ENCODE measurements at regions not wholly inside any gene's neighbourhood (a gene's known extent, or its start where the extent isn't known, plus 50 kb on each side); places are given as distances from the start of the nearest gene placed in this dataset.

DNA sequence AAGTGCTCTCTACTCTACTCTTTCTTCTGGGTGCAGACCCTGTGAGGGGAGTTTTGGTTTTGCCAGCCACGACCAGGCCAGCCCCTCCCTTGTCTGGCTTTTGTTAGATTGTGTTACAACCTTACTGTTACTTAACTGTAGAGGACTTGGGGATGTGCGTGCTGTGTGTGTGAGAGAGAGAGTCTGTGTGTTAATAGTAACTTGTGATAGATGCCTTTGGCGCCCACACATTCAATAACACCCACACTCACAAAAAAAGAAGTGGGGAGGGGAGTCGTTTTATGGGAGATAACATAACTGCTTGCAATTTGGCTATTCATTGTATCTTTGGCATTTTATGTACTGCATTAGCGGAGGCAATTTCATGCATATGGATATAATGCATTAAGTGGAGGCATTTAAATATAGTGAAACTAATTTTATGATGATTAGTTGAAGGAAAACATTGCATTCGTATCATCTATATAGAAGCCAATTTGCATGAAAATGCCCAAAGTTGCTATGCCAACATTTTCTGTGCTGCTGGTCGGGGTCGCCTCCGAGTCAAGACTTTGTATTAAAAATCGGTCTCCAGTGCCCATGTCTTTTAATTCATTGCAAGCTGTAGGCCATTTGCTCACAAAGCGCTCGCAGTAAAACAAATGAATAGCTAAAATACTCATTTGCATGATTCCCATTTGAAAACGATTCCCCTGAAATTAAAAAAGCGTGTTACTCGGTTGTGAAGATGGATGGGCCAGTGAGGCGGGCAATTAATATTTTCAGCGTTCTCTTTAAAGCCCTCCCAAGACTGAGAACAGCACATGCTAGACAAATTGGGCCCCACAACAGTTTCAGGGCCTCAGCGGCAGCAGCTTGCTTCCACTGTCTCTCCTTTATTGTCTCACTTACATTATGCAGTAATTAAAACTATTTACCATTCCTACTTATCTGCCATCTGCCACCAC, 158.5 kb upstream of the SMAD3 start:
- DNase-seq: no peak

DNA sequence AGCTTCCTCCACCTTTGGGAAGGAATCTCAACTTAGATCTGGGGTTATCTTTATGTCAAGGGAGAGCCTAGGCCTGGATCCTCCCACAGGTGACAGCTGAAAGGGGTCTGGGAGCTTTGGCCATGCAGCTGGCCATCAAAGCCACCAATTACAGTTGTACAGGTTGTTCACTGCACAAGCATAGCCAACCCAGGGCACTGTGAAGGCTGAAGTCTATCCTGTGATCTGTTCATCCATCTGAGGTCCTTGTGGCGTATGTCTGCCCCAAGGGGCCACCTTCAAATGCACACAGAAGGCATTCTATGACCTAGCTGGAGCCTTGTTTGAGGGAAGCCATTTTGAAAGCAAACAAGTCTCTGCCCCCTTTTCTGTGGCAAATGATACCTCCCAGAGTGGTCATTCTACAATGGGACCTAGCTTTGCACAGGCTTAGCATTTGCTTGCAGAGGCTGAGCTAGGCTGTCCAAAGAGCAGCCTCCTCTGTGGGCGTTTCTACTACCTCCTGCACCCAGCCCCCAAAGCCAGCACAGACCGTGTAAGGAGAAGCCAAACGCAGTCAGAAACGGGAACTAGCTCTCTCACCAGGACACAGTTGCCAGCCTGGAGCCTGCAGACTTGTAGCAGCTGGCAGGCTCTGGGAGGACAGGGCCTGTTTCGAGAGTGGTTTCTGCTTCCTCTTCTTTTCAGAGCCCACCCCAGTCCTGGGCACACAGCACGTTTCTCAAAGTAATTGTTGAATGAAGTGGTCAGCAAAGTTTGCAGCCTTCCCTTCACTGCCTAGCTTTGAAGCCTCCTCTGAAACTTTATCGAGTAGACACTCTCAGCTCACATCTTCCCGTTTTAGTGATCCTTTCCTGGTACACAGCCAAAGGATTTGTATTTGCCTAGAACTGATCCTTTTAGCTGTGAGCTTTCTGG, 157.3 kb upstream of the SMAD3 start:
- DNase-seq: peak; percentile 79

DNA sequence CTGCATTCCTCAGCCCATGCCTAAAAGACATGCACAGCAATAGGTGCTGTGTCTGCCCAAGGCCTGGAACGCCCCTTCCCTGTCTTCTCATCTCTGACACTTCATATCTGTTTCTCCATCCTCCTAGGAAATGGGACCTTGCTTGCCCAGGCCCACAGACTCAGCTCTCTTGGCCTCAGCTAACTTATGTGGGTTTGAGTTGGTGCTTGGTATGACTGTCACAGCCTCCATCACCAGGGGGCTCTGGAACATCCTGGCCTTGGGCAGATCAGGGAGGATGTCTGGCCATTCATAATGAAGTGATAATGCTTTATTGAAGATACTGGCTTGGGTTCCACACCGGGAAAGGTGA, 156.7 kb upstream of the SMAD3 start:
- DNase-seq: no peak

DNA sequence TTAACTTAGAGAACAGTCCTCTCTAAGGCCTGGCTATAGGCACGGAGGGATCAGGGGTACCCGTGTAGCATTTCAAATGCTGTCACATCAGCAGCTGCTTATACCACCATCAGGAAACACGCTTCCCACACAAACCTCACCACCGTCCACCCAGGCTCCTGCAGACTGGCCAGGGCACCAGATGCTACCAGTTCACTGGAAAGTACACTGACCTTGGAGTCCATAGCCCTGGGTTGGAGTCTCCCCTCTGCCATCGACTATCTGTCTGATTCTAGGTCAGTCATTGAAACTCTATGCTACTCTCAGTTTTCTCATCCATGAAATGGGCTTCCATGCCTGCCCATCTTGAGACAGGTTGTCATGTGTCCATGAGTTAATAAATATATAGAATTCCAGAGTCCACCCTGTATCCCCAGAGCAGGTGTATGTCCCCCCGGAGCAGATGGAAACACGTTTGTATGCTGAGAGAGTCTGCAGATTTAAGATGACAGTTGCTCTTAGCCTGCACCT, 156.0 kb upstream of the SMAD3 start:
- no peak for DNase-seq

DNA sequence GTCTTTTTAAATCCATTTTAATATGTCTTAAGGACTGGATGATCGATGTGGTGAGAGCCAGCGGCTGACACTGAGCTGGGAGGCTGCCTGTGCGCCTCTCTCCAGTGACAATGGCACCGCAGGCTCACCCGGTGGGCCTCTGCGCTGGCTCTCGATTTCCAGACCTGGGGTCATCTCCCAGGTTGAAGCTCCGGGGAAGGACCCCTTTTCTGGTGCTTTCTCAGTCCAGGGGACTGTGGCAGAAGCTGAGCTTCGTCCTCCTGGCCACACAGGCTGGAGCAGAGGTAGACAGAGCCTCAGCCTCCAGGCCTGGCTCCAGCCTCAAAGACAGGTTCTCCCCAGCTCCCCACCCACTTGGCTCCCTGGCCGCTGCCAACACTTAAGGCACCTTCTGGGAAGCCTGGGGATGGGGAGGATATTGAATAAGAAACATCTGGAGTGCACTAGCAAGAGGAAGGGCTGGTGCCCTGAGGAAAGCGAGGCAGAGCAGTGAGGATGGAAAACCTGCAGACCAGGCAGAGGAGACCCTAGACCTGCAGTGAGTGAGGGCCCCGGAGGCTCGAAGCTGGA, 154.2 kb upstream of the SMAD3 start:
- DNase-seq: no peak

DNA sequence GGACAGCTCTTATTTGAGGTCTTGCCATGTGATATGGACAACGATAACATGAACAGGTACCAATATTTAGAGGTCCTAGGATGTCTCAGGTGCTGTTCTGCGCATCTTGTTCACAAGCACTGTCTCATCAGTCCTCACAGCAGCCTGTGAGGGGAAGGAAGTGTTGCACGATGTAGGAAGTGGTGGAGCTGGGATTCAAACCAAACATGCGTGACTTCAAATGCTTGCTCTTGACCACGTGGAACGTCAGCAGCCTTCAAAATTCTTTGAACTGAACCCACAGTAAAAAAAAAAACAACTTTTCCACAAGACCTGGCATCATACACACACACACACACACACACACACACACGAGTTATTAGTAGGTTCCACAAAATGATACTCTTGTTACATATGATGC, 153.4 kb upstream of the SMAD3 start:
- DNase-seq: no peak

DNA sequence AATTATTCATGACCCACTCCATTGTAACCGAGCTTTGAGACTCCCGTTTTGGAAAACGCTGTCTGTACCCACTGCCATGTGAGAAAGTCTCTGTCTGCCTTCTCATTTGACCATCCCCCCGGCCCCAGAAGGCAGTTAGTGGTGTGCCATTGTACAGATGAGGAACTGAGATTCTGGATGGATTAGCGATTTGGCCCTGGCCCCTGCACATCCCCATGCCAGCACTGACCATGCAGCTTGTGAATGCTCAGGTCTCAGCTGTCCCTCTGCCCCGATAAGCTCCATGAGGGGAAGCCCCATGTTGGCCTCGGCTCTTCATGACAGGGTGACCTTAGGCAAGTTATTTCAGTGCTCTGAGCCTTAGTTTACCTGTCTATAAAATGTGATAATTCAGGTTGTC, 153.0 kb upstream of the SMAD3 start:
- DNase-seq: no peak

DNA sequence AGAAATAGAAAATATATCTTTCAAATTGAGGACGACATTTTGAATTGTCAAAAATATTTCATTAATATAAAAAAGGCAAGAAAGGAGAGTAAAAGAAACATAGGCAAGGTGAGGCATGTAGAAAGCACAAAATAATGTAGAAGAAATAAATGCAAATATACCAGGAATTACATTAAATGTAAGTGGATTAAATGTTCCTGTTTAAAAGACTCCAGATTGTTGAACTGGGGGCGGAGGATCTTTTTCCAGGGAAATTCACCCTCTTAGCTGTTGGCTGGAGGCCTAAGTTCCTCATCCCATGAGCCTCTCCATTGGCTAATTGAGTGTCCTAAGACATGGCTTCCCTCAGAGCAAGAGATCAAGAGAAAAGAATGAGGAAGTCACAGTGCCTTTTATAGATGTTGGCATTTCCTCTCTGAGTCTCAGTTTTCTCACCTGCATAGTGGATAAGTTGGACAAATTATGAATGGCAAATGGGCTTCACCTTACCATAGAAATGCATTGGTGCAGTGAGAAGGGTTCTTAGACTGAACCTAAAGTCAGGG, 147.4 kb upstream of the SMAD3 start:
- DNase-seq: no peak

DNA sequence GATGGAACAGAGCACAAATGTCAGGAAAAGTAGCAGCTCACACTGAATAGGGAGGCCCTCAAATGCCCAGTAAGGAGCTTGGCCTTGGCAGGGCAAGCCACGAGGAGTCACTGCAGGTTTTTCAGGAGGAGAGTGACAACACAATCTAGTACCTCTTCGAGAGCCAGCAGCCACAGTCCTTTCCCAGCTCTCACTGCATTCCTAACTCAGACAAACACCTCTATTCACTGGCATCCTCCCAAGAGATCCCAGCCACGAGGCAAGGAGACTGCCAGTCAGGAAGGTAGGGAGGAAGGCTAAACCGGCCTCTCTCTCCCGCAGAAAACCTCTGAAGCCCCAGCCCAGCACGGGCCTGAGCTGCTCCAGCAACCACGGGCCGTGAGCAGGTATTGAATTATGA, 146.0 kb upstream of the SMAD3 start:
- no peak for DNase-seq

DNA sequence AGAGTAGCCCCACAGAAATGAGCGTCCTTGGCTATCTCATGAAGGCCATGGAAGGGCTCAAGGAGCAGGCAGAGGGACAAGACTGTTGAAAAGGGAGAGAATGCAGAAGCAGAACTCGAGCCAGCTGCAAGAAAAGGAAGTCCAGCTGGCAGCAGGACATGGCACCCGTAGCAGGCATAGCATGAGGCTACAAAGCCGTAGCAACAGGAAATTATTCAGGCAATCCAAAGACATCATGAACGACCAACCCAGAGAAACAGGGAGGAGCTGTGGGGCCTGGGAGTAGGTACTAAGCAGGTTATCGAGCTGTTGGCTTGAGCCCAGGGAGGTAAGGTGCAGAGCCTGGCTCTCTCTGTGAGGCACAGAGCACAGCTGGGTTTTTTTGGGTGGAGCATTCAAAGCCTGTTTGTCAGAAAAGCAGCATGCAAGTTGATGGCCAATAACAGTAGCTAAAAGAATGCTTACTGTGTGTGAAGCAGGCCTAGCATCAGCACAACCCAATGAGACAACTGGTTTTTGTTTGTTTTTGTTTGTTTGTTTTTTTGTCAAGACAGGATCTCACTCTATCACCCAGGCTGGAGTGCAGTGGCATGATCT, 144.0 kb upstream of the SMAD3 start:
- DNase-seq: peak; percentile 54

DNA sequence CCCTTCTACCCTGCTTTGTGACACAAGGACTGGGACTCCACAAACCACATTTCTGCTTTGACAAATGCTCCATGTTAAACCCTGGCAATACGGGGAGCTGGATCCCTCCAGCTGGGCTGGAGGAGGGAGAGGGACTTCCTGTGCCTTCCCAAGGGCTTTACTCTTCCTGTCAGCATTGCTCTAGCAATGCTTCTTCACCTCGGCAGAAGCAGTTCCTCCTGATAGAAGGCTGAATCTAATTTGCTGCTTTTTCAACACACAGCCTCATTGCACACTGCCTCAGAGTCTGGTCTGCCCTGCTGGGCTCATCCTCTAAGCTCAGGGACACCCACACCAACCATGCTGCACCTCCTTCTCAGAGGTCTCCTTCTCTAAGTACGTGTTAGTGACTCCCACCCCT, 142.8 kb upstream of the SMAD3 start:
- no peak for DNase-seq

DNA sequence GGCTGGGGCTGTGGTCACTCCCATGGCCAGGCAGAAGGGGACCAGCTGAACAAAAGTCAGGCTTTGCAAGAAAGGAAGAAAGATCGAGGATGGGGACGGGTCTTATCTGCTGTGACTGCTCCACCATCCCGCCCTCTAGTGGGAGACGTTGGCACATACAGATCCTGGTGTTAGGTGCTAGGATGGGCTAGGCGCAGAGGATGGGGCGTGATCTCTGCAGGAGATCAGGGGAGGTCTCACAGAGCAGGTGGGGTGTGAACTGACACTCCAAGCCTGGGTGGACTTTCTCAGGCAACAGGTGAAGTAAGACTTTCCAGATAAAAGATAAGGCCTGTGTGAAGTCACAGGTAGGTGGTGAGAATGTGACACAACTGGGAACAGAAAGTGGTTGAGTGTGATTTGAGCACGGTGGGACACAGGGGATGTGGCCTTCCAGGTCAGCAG, 141.9 kb upstream of the SMAD3 start:
- no peak for DNase-seq

DNA sequence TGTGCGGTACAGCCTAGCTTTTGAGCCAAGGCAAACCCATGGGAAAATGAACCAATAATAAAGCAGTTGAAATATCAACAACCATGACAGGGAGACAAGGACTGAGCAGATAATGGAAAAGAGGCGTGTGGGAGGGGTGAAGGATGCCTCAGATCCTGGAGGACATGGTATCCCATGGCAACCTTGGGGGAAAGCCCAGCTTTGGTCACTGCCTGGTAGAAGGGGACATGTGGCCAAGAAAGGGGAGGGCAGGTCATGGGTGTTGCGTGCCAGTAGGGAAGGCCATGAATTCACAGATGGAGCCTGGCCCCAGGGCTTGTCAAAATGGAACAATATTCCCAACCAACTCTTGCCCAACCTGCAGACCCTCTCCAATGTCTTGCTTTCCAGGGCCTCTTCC, 140.5 kb upstream of the SMAD3 start:
- DNase-seq: no peak

DNA sequence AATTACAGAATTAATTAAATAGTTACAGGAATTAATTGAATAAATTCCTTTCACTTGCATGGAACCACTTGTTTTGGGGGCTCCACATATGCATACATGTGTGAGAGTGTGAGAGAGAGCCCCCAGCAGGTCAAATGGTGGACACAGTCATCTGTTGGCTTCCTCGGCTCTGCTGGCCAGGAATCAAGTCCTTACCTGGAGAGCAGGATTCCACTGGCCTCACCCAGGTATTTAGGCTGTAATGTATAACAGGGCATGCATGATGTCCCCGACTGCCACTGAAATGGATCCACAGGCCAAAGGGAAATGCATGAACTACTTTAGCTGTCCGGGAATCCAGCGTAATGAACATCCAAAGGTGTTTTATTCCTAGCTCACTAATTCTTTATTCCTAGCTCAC, 139.7 kb upstream of the SMAD3 start:
- no peak for DNase-seq

DNA sequence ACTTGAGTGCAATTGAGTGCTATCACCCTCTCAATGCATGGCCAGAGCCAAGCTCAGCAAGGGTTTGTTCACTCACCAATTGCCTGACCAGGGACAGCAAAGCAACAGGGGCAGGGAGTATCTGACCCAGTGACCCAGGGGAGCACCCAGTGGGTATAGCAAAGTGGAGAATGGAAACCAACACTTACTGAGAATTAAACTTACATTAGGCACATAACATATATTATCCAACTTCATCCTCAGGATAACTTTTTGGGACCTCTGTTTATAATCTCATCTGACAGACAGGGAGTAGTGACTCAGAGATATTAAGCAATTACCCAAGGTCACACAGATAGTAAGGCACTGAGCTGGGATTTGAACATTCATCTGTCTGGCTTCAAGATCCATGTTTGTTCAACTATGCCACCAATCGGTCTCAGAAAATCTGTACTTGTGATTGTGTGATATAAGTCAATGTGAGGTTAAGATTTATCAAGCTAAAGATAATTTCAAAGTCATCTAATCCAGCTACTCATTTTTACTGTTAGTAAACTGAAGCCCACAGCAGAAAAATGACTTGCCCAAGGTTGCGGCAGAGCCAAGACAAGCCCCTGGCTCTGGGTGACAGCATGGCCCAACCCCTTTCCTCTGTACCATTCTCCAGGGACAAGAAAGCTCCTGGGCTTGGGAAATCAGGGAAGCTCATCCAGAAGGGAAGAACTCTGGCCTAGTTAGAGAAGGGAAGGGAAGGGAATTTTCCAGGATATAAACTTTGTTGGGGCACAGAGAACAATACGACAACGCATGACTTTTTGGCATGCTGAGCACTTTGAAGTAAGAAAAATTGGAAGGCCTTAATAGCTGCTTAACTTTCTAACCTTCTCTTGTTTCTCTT, 138.0 kb upstream of the SMAD3 start:
- no peak for DNase-seq

DNA sequence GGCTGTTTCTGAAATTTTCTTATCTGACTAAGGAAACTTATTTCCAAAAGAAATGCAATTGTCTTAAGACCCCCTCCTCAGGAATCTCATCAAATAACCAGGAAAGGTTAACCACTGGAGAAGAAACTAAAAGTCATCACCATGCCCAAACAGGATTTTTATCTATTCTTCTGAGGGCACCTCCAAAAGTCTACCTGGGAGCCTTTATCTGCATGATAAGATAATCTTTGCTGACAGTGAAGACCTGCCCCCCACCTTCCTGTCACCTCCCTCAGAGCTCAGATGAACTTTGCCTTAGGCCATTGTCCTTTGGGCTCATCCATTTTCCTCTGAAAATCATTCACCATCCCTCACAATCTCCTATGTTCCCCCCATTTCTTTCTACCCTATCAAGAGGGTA, 137.3 kb upstream of the SMAD3 start:
- DNase-seq: no peak

DNA sequence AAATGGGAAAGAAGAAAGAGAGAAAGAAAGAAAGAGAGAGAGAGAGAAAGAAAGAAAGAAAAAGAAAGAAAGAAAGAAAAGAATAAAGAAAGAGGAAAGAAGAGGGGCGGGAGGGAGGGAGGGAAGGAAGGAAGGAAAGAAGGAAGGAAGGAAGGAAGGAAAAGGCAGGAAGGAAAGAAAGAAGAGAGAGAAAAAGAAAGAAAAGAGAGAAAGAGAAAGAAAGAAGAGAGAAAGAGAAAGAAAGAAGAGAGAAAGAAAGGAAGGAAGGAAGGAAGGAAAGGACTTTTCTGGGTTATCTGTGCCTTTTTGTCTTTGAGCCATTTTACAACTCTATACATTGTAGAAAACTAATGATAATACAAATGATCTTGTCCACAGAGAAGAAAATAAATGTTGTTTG, 136.6 kb upstream of the SMAD3 start:
- DNase-seq: no peak

DNA sequence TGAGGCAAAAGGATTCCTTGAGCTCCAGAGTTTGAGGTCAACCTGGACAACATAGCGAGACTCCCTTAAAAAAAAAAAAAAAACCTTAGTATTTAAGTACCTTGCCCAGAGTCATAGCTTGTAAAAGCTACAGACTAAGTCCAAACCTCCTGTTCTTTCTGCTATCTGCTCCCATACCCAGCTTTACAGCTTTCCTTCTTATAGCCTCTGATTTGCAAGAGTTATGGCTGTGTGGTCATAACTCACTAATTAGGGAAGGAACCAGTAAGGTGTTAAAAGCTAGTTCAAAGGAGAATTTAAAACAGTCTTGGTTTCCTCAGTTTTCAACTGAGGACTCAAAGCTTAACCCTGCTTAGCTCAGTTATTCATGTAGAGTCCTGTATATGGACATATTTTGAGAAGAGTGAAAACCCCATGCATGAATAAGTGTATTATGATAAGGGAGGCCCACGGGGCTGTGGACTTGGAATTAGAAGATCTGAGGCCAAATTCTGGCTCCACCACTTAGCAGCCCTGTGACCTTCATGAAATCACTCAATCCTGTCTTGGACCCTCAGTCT, 135.5 kb upstream of the SMAD3 start:
- DNase-seq: no peak

DNA sequence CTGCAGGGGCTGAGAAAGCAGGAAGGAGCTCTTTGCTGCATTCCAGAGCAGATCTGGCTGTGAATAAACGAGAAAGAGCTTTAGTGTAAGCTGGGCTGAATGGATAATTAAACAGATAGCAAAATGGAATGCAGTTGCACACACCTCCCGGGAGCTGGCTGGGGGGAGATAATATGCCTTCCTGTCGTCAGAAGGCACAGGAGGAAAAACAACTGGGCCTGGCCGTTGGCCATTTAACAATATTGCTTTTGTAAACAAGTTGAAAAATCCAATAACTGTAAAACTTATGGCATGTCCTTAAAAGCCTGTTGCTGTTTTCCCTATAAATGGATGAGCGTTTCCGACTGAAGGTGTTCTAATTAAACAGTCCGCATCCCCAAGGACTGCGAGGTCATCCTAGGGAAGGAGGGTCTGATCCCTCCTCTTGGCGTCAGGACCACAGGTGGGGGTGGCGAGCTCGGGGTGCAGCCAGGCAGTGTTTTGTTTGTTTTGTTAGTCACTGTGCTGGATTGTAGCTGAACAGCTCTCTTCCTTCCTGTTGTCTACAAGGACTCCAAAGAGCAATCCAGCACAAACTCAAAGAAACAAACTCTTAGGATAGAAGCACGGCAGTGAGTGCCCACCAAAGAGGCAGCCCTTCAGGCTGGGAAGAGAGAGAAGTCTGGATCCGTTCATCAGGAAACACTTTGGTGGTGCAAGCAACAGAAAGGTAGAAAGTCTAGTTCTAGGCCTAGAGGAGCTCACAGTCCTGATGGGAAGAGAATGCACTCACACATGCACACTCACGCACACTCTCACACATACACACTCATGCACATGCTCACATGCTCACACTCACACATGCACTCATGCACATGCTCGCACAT, 133.4 kb upstream of the SMAD3 start:
- DNase-seq: no peak

DNA sequence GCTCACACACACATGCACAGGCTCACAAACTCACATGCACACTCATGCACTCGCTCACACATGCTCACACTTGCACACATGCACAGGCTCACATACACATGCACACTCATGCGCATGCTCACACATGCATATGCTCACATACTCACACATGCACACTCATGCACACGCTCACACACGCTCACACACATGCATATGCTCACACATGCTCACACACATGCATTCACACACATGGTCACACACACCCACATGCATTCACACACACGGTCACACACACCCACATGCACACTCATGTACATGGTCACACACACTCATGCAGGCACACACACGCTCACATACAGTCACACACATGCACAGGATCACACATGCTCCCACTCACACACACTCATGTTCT, 132.8 kb upstream of the SMAD3 start:
- DNase-seq: no peak

Data from inflammatory macrophage treated with lipopolysaccharide for 4 hours (primary cell).